NB4 (cell line): ENCODE measurements at regions not wholly inside any gene's neighbourhood (a gene's known extent, or its start where the extent isn't known, plus 50 kb on each side); places are given as distances from the start of the nearest gene placed in this dataset.

Source experiments
- MYC ChIP-seq: IDR thresholded peaks from 2 replicates; pipeline ENCODE4 v1.6.1; 2011; ENCODE audit warnings: low read depth, low read length
- POLR2A ChIP-seq: IDR thresholded peaks from 2 replicates; pipeline ENCODE4 v1.6.1; 2011; ENCODE audit warnings: mild to moderate bottlenecking; ENCODE audit not compliant: insufficient read length; ENCODE audit errors: extremely low read depth
- TF ChIP-seq, protein P1 (sequence below): IDR thresholded peaks from one replicate; pipeline ENCODE4 v1.5.1; 2012; ENCODE audit warnings: low read depth, low read length

DNA sequence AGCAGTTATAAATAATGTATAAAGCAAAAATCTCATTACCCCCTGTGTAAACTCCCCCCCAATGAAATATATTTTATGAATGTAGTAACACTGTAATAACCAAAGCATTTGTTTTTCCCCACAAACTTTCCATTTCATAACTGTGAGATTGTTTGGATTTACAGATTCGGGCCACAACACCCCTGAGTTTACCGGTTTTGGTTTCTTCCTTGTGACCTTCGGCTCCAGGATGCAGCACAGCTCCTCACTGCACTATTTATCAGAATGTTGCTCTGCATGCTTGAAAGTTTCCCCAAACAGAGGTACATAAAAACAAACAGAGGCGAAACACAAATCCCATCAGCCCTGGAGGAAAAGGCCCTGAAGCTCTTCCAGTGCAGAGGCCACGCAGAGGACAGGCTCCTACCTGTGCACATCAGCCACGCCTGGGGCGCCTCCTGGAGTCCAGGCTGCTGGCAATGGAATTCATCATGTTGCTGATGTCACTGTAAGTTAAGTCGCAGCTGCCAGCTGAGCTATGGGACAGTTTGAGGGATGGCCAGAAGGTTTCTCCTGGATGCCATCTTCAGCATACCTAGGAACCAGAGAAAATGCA lies 122.0 kb downstream of the LMO4 start:
- TF ChIP-seq POLR2A: no peak
- TF ChIP-seq, protein P1, sequence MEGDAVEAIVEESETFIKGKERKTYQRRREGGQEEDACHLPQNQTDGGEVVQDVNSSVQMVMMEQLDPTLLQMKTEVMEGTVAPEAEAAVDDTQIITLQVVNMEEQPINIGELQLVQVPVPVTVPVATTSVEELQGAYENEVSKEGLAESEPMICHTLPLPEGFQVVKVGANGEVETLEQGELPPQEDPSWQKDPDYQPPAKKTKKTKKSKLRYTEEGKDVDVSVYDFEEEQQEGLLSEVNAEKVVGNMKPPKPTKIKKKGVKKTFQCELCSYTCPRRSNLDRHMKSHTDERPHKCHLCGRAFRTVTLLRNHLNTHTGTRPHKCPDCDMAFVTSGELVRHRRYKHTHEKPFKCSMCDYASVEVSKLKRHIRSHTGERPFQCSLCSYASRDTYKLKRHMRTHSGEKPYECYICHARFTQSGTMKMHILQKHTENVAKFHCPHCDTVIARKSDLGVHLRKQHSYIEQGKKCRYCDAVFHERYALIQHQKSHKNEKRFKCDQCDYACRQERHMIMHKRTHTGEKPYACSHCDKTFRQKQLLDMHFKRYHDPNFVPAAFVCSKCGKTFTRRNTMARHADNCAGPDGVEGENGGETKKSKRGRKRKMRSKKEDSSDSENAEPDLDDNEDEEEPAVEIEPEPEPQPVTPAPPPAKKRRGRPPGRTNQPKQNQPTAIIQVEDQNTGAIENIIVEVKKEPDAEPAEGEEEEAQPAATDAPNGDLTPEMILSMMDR: no peak
- TF ChIP-seq MYC: no peak
